HG02885 (cell line): ENCODE measurements at regions not wholly inside any gene's neighbourhood (a gene's known extent, or its start where the extent isn't known, plus 50 kb on each side); places are given as distances from the start of the nearest gene placed in this dataset.

ENCODE experiments used
- ATAC-seq: cut with Tn5 transposase; IDR thresholded peaks from one replicate; pipeline ENCODE4 v1.9.1; 2021; ENCODE audit warnings: mild to moderate bottlenecking; ENCODE audit not compliant: unreplicated experiment, poor library complexity

DNA sequence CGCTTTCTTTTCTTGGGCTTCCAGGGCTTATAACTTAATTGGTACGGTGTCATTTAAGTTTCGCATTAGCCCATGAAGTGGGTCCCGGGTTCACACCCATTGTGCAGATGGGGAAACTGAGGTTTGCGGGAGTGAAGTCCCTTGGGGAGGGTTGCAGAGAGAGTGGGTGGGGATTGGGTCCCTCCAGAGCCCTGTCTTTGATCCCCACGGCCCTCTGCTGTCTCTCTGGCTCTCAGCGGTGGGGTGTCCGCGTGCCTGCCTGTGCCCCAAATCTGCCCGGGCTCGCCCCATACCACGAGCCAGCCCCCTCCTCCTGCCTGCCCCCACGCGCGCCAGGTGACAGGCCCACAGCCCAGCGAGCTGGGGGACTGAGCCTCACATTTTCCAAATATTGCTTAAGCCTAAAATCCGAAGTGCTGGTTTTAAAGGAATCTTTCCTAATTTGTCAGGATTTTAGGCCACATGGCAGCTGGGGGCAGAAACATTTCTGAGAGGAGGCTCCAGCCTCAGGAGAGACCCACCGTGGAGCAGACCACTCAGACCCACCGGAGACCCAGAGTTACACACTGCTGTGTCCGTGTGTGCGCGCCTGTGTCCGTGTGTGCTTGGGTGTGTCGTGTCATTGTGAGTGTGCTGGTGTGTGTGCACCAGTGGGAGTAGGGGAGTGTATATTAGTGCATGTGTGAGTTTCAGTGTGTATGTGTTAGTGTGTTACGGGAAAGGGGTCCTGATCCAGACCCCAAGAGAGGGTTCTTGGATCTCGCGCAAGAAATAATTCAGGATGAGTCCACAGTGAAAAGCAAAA lies 159.5 kb upstream of the IER5L start:
- no peak for ATAC-seq

DNA sequence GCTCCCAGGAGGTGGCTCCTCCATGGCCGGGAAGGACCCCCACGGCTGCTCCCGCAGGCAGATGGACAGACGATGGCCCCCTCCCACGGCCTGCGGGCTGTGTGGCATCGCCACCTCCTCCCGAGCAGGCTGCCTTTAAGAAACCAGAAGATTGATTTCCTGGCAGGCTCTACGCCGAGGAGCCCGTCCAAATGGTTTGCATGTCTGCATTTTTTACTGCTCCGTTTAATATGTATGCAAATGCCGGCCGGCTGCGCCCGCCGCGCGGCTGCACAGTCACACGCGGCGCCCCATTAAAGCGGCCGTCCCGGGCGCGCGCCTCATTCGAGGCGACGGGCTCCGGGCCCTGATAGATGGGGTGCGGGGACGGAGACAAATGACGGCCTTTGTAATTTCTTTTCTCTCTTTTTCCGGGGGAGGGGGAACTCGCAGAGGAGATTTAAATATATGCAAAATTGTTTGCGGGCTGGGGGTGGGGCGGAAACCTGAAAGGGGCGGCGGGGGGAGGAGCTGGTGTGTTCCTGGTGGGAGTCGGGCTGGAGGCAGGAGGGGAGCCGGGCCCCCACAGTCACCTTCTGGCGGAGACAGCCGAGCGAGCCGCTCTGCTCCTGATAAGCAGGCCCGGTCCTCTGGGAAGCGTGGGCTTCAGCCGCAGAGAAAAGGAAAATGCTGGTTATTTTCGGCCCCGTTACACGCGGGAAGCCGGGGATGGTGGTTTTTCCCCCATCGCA lies 158.7 kb upstream of the IER5L start:
- ATAC-seq: no peak

DNA sequence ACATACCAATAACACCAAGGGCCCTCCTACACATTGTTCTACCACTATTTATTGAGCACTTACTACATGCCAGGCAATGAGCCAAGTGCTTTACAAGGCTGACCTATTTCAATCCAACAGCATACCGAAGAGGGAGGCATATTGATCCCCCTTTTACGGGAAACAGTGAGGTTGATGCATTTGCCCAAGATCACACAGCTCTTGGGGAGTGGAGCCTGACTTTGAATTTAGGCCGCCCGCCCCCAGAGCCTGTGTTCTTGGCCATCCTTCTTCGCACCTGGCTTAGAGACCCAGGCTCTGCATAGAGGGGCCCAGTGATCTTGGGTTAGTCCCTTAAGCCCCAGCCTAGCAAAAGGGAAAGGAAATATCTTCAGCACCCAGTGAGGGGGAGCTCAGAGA lies 158.1 kb upstream of the IER5L start:
- ATAC-seq: no peak

DNA sequence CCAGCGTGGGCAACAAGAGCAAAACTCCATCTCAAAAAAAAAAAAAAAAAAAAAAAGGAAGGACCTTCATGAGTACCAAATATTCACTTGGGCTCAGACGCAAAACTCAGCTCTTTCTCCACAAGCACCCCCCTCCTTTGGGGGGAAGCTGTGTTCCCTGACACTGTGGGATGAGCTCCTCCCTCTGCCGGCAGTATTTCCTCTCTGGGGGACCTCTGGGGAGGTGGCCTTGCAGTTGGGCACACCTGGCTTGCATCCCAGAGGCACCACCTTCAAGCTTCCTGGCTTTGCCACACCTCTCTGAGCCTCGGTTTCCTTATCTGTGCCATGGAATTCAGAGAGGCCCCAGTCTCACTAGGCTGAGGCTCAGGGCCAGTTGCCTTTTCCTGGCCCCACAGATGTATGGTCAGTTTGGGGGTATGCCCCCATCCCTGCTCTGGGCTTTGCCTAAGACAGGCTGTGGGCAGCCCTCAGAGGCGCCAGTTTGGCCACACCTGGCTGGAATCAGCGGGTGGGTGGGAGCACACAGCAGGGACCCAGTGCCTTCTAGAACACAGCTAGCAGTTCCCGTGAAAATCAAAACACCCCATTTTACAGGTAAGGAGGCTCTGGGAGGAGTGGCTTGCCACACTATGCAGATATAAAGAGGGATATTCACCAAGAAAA lies 157.5 kb upstream of the IER5L start:
- ATAC-seq: no peak

DNA sequence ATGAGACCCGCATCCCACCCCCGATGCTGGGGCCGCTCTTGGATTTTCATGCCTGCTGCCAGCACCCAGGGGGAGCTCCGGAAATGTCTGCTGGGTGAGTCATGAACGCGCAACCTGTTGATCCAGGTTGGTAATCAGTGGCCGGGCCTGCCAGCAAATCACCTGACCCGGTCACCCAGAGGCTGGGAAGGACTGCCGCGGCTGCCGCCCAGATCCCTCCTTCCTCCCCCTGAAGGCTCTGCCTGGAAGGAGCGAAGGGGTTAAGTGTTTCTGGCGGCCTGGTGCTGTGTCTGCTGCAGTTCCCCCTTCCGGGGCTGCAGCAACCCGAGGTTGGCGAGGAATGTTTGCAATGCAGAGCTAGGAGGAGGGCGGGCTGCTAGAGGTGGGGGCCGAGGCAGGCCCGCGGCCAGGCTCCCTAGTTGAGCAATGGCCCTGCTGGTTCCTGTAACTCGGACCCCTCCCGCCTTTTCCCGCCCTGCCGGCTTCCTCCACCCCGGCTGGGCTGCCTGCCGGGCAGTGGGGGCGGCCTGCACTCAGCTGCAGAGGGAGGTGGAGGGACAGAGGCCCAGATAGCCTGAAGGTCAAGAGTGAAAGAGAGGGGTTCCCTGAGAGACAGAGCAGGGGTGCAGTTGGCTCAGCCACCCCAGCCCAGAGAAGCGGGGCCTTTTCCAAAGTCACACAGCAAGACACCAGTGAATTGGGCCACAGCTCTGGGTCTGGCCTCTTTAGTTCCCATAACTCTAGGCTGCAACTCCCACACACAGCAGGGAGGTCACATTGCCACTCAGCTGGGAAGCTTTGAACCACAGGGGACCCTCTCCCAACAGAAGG lies 156.3 kb upstream of the IER5L start:
- no peak for ATAC-seq

- no peak for ATAC-seq
Observed at GRCh38 chr9:129333617-129334104, 155.6 kb upstream of the IER5L start.

GRCh38 chr9:129332581-129332980 lies 154.5 kb upstream of the IER5L start:
- ATAC-seq: no peak

DNA sequence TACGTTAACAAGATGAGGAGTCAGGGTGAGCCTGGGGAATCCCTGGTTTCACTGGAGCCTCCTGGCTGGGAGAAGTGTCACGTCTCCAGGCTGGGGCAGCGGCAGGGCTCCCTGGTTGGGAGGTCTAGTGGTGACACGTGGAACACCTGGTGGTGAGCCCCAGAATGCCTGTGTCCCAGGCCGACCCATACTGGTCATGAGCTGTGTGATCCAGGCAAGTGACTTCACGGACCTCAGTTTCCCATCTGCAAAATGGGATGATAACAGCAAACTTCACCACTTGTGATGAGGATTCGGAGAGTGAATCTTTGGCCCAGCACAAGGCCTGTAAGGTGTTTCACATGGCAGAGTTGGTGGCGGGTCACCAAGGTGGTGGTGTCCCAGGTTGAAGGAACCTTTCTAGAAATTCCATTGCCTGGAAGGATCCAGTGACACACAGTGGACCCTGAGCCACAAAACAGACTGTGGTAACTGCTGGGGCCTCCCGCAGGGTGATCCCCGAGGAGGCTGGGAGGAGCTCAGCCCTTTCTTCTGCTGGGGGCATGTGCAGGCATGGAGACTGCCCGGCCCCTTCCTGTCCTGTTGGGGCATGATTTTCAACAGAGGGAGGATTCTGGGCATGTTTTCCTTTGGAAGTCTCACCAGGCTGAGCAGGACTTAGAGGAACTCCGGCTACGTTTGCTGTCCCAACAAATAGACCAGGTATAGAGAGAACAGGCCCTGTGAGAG lies 153.9 kb upstream of the IER5L start:
- ATAC-seq: no peak

GRCh38 chr9:129331493-129331765 lies 153.4 kb upstream of the IER5L start:
- ATAC-seq: no peak

GRCh38 chr9:129330711-129331492 lies 152.8 kb upstream of the IER5L start:
- no peak for ATAC-seq

GRCh38 chr9:129328355-129329042 lies 150.4 kb upstream of the IER5L start:
- no peak for ATAC-seq

DNA sequence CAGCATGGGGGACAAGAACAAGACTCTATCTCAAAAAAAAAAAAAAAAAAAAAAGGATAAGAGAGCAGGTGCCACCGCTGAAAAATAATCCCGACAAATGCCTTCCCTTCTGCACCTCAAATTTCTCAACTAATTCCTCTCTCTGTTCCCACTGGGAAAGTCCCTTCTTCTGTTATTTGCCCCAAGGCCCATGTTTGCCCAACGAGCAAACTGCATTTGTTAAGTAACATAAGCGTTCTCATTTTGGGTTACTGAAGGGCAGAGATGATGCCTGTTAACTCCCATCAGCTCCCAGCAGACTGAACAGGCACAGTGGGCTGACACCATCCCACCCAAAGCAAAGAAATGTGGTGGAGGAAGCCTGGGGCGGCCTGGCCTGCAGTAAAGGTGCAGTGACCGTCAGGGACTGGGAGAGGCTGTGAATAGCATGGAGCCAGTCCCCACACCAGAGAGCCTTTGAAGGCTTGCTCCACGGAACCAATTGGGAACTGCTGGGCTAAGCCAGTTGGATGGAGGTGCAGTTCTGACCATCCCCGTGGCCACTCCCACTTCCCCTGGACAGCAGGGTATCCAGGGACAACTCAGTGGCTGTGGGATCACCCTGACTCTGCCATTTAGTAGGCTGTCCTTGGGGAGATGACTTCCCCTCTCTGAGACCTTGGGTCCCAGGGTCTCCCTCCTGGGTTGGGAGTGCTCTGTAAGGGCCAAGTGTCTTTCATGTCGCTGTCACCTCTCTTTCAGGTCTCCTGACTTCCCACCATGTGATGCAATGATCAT lies 149.7 kb upstream of the IER5L start:
- no peak for ATAC-seq

DNA sequence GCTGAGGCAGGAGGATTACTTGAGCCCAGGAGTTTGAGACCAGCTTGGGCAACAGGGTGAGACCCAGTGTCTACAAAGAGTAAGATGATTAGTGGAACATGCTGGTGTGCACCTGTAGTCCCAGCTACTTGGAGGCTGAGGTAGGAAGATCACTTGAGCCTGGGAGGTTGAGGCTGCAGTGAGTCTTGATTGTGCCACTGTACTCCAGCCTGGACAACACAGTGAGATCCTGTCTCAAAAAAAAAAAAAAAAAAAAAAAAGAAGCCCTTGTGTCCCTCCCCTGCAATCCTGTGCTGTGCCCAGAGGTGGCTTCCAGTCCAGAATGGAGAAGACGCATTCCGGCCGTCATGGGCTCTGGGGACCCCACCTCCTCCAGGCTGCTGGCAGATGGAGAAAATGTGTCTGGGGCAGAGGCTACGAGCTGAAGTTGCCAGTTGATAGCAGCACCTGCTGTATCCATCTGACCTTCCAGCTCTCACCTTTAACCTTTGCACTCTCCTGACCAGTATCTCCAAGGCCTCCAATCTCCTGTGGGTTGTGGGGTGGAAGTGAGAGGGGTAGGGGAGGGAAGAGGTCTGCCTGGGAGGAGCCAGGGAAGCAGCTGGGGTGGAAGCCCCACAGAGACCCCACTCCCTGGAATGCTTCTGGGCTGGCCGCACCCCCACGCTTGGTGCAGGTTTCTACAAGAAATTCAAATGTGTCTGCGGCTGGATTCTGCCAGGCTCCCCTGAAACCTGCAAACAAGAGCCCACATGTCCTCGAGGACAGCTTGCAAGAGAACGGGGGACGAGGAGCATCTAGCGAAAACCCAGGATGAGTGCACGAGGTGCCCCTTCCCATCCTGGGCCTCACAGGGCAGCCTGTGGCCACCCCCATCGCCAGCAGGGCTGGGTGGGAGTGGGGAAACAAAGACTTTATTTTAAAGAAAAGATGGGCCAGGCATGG lies 148.3 kb upstream of the IER5L start:
- ATAC-seq: no peak

- no peak for ATAC-seq
Observed at GRCh38 chr9:129324808-129325502, 146.9 kb upstream of the IER5L start.

GRCh38 chr9:129323999-129324553 lies 146.0 kb upstream of the IER5L start:
- ATAC-seq: no peak
